CD4-positive, alpha-beta T cell treated with Interleukin-6 for 4 hours (primary cell): ENCODE measurements at regions not wholly inside any gene's neighbourhood (a gene's known extent, or its start where the extent isn't known, plus 50 kb on each side); places are given as distances from the start of the nearest gene placed in this dataset.
"Not testable (repeated sequence)": the region's sequence is repeated elsewhere in the genome, so short reads cannot be mapped to it uniquely, and the experiment has no call there.

Experiments used
- DNase-seq: peaks from one replicate; pipeline ENCODE4 v3.0.0-alpha.2; 2020; ENCODE audit warnings: mixed read lengths

- no peak for DNase-seq
These were observed 348.9 kb upstream of the ISL1 start for GRCh38 chr5:51034222-51034901.

- no peak for DNase-seq
These were observed 343.6 kb upstream of the ISL1 start for GRCh38 chr5:51039424-51040329.

GRCh38 chr5:51043745-51044144, 339.5 kb upstream of the ISL1 start:
- DNase-seq, result no peak

- DNase-seq, result no peak
These were observed 335.9 kb upstream of the ISL1 start for GRCh38 chr5:51047369-51047768.

- no peak for DNase-seq
These were observed 329.9 kb upstream of the ISL1 start for GRCh38 chr5:51053361-51053760.

- DNase-seq, result no peak
These were observed 322.3 kb upstream of the ISL1 start for GRCh38 chr5:51060953-51061352.

- DNase-seq, result no peak
These were observed 310.3 kb upstream of the ISL1 start for GRCh38 chr5:51072937-51073336.

GRCh38 chr5:51082741-51083140, 300.5 kb upstream of the ISL1 start:
- no peak for DNase-seq

GRCh38 chr5:51091816-51092215, 291.4 kb upstream of the ISL1 start:
- DNase-seq, result no peak

GRCh38 chr5:51095486-51095885, 287.8 kb upstream of the ISL1 start:
- no peak for DNase-seq

- no peak for DNase-seq
These were observed 286.4 kb upstream of the ISL1 start for GRCh38 chr5:51096859-51097258.

- DNase-seq, result no peak
These were observed 283.9 kb upstream of the ISL1 start for GRCh38 chr5:51099173-51099853.

- no peak for DNase-seq
These were observed 278.7 kb upstream of the ISL1 start for GRCh38 chr5:51104556-51104955.

GRCh38 chr5:51109786-51110410, 273.4 kb upstream of the ISL1 start:
- no peak for DNase-seq

GRCh38 chr5:51131266-51131665, 252.0 kb upstream of the ISL1 start:
- DNase-seq, result no peak

GRCh38 chr5:51138164-51138563, 245.1 kb upstream of the ISL1 start:
- no peak for DNase-seq

GRCh38 chr5:51148437-51148836, 234.8 kb upstream of the ISL1 start:
- no peak for DNase-seq

- no peak for DNase-seq
These were observed 227.0 kb upstream of the ISL1 start for GRCh38 chr5:51156222-51156621.

GRCh38 chr5:51156838-51157237, 226.4 kb upstream of the ISL1 start:
- DNase-seq, result no peak

- DNase-seq, result no peak
These were observed 224.1 kb upstream of the ISL1 start for GRCh38 chr5:51159164-51159563.

- no peak for DNase-seq
These were observed 223.6 kb upstream of the ISL1 start for GRCh38 chr5:51159606-51160005.

GRCh38 chr5:51162245-51162644, 221.0 kb upstream of the ISL1 start:
- no peak for DNase-seq

GRCh38 chr5:51165621-51166020, 217.6 kb upstream of the ISL1 start:
- not testable (repeated sequence) for DNase-seq
